ENCODE measurements at regions not wholly inside any gene's neighbourhood (a gene's known extent, or its start where the extent isn't known, plus 50 kb on each side); places are given as distances from the start of the nearest gene placed in this dataset.

DNA sequence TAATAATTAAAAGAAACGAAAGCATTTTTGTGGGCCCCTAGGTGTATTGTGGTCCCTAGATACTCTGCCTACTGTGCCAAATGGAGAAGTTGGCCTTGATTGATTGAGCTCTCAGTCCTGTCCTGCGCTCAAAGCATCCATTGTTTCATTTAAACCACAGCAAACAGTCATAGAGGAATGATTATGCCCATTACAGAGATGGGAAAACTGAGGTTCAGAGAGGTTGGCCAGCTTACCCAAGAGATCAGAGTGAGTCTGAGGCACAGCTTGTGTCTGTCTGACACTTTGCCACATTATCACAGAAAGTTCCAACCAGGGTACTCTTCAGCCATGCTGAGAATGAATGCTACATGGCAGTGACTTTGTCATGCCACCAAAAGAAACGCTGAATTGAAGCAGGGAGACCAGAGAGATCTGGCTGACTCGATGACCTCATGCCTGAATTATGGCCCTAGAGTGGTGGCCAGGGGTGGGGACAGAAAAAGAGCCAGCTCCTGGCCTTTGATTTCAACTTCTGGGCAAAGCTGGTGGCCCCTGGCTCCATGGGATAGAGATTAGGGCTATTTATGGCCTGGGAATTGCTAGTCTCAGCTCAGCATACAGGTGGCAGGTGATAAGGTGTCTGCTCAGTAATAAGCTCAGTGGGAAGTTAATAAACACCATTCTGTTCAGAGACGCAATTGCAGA, 180.5 kb downstream of the MIAT start:
- TF ChIP-seq GATA3 (IDR thresholded peaks at IDR 0.05; ENCODE audit: low read depth, low read length) (no peak), GATA2 (IDR thresholded peaks at IDR 0.05; ENCODE audit: low read depth, low read length) (no peak)
